ENCODE measurements at regions not wholly inside any gene's neighbourhood (a gene's known extent, or its start where the extent isn't known, plus 50 kb on each side); places are given as distances from the start of the nearest gene placed in this dataset.

- Histone ChIP-seq H3K27me3 (no peaks in the 10 kb centered on the region), H3K4me3 (no peak overlapping the region), H3K4me1 (no peaks in the 10 kb centered on the region), H3K36me3 (ENCODE audit: low read depth, missing control alignments) (no peaks in the 10 kb centered on the region), H3K27ac (no peak overlapping the region), H3K9me3 (no peaks in the 10 kb centered on the region)
- DNase-seq = no peak
- intact Hi-C loops (cut with DNase I; ENCODE audit: low total_unique reads) = no loop called here
- 49 to 55% methylated on average over 4 of the region's 4 CpGs for WGBS, 2 donors
- TF ChIP-seq POLR2A (IDR thresholded peaks at IDR 0.05) = no peak
- no peak for TF ChIP-seq CTCF (IDR thresholded peaks at IDR 0.05)
These were observed 92.3 kb downstream of the EDN3 start for GRCh38 chr20:59392736-59393135.

GRCh38 chr20:59393142-59393541, 92.7 kb downstream of the EDN3 start:
- Histone ChIP-seq H3K9me3 (no peaks in the 10 kb centered on the region), H3K27ac (no peak overlapping the region), H3K4me1 (no peaks in the 10 kb centered on the region), H3K27me3 (no peaks in the 10 kb centered on the region), H3K36me3 (ENCODE audit: low read depth, missing control alignments) (no peaks in the 10 kb centered on the region), H3K4me3 (no peak overlapping the region)
- TF ChIP-seq POLR2A (IDR thresholded peaks at IDR 0.05) (no peak), CTCF (IDR thresholded peaks at IDR 0.05) (no peak)
- DNase-seq = no peak
- WGBS, 2 donors = 93 to 95% methylated on average over 3 of the region's 3 CpGs
- intact Hi-C loops (cut with DNase I; ENCODE audit: low total_unique reads) = no loop called here

- DNase-seq = no peak
- intact Hi-C loops (cut with DNase I; ENCODE audit: low total_unique reads) = no loop called here
- no peaks in the 10 kb centered on the region for H3K4me1 ChIP-seq
These were observed 95.3 kb downstream of the EDN3 start for GRCh38 chr20:59395729-59396128.

GRCh38 chr20:59398537-59399205, 98.3 kb downstream of the EDN3 start:
- Histone ChIP-seq H3K9me3 (no peaks in the 10 kb centered on the region), H3K27ac (no peak overlapping the region), H3K27me3 (no peaks in the 10 kb centered on the region), H3K36me3 (ENCODE audit: low read depth, missing control alignments) (no peaks in the 10 kb centered on the region), H3K4me3 (no peak overlapping the region), H3K4me1 (peaks cover 7% of the 10 kb centered on the region)
- TF ChIP-seq CTCF (IDR thresholded peaks at IDR 0.05) = no peak
- no peak for TF ChIP-seq POLR2A (IDR thresholded peaks at IDR 0.05)
- 46 to 48% methylated on average over 12 of the region's 12 CpGs for WGBS, 2 donors
- intact Hi-C loops (cut with DNase I; ENCODE audit: low total_unique reads) = no loop called here
- DNase-seq = no peak

More at GRCh38 chr20:59395729-59396128, 95.3 kb downstream of the EDN3 start:
- 93 to 95% methylated on average over 6 of the region's 6 CpGs for WGBS, 2 donors
- Histone ChIP-seq H3K9me3 (no peaks in the 10 kb centered on the region), H3K4me3 (no peak overlapping the region), H3K27ac (no peak overlapping the region), H3K27me3 (no peaks in the 10 kb centered on the region), H3K36me3 (ENCODE audit: low read depth, missing control alignments) (no peaks in the 10 kb centered on the region)
- TF ChIP-seq POLR2A (IDR thresholded peaks at IDR 0.05) = no peak
- TF ChIP-seq CTCF (IDR thresholded peaks at IDR 0.05) = no peak

All from testis (tissue), 2 donors.